Activated CD4-positive, alpha-beta T cell treated with anti-CD3 and anti-CD28 coated beads for 36 hours (primary cell): ENCODE measurements at regions not wholly inside any gene's neighbourhood (a gene's known extent, or its start where the extent isn't known, plus 50 kb on each side); places are given as distances from the start of the nearest gene placed in this dataset.

Experiments
- ATAC-seq: fragments of 200-7000 bp; cut with Tn5 transposase; one replicate; pipeline ENCODE4 v1.10.0; 2021; ENCODE audit warnings: mild to moderate bottlenecking, moderate library complexity
- CTCF ChIA-PET: fragments of 350-600 bp; sonication (Branson Sonifier 250); formaldehyde crosslinking; loops from one replicate; lab custom pipeline; 2021; ENCODE audit warnings: antibody characterized with exemption; lab: Charles Lee
- POLR2A ChIA-PET: fragments of 350-600 bp; sonication (Branson Sonifier 250); formaldehyde crosslinking; loops from one replicate; lab custom pipeline; 2021; ENCODE audit warnings: antibody characterized with exemption, inconsistent platforms; lab: Charles Lee
- DNase-seq: peaks from one replicate; pipeline ENCODE4 v3.0.0-alpha.2; 2020
- H3K27ac Mint-ChIP-seq: one replicate; pipeline ENCODE4 v1.8.0; 2021; ENCODE audit warnings: mixed read lengths
- H3K27me3 Mint-ChIP-seq: one replicate; pipeline ENCODE4 v1.8.0; 2021; ENCODE audit warnings: mixed read lengths
- H3K36me3 Mint-ChIP-seq: one replicate; pipeline ENCODE4 v1.8.0; 2021; ENCODE audit warnings: low read depth, mixed read lengths
- H3K4me1 Mint-ChIP-seq: one replicate; pipeline ENCODE4 v1.8.0; 2021; ENCODE audit warnings: mixed read lengths
- H3K4me3 Mint-ChIP-seq: one replicate; pipeline ENCODE4 v1.8.0; 2021; ENCODE audit warnings: mild to moderate bottlenecking, moderate library complexity, mixed read lengths
- H3K9me3 Mint-ChIP-seq: one replicate; pipeline ENCODE4 v1.8.0; 2021; ENCODE audit warnings: low read depth, mixed read lengths
- intact Hi-C, 2 experiments: fragments of 100-400 bp; cut with DNase I in 1 of 2; cut with micrococcal nuclease in 1 of 2; formaldehyde crosslinking; loops; one replicate each; pipeline versions ENCODE4 v1.14.2 to v1.15.1; 2022 to 2024; cut with DNase I, micrococcal nuclease

DNA sequence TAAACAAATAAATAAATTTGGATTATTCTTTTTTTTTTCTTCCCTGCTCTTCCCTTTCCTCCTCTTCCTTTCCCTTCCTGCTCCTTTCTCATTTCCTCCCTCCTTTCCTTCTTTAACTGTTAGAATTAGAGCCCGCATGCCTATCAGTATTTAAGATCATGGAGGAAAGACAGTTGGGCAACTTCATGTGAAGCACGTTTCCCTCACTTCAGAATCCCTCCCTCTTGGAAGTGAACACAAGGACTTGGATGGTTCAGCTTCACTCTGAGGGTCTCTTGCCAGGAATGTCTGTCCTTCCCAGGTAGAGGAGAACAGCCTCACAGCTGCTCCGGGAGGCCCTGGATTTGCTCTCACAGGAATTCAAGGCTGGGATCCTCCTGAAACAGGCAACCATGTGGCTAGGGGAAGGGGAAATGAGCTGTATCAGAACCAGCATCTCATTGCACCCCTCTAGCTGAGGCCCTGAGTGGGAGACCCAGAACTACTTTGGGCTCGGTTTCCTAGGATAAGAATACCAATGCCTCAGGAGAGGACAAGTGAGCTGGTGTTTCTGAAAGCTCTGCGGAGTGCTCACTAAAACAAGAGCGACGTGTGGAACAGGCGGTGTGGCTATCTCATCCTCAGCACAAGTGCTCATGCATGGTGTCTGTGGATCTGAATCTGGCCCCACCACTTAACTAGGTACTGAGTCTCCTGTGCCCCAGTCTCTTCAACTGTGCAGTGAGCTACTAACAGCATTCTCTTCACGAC lies 230.5 kb downstream of the MYCN start:
- H3K27ac Mint-ChIP-seq: no peak overlapping the region
- no peaks in the 10 kb centered on the region for H3K27me3 Mint-ChIP-seq
- POLR2A ChIA-PET: no interaction called here
- no peaks in the 10 kb centered on the region for H3K36me3 Mint-ChIP-seq
- H3K4me1 Mint-ChIP-seq: no peaks in the 10 kb centered on the region
- no peak overlapping the region for H3K4me3 Mint-ChIP-seq
- intact Hi-C loops: no loop called here
- H3K9me3 Mint-ChIP-seq: no peaks in the 10 kb centered on the region
- CTCF ChIA-PET: no interaction called here
- no peak for DNase-seq
- ATAC-seq: no peak

DNA sequence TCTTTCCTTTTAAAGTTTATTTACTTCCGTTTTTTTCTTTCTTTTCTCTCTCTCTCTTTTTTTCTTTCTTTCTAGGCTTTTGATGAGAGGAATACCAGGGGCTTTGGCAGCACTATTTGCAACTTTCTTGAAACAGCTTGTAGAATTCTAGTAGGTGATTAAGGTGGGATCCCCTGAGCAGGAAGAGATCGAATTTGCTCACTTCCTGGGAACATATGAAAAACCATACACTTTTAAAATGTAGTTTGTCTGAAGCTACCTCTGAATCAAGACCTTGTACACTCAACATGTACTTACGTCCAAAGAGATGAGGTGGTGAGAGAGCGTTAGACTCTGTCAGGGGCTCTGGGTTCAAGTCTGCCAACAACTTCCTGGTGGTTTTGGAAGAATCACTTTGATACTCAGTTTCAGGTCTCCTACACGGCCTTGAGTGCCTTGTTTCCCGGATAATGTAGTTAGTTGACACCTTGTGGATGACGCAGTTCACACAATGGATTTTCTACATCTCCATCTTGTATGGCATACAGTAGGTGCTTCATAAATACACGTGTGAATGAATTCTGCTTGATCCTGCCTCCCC lies 229.1 kb downstream of the MYCN start:
- no peaks in the 10 kb centered on the region for H3K9me3 Mint-ChIP-seq
- no peaks in the 10 kb centered on the region for H3K36me3 Mint-ChIP-seq
- intact Hi-C loops: no loop called here
- H3K27me3 Mint-ChIP-seq: no peaks in the 10 kb centered on the region
- H3K4me1 Mint-ChIP-seq: no peaks in the 10 kb centered on the region
- ChIA-PET CTCF (no interaction called here), POLR2A (no interaction called here)
- DNase-seq (no peak), ATAC-seq (no peak)
- no peak overlapping the region for H3K27ac Mint-ChIP-seq
- no peak overlapping the region for H3K4me3 Mint-ChIP-seq

GRCh38 chr2:16168506-16169264 lies 228.3 kb downstream of the MYCN start:
- no peak overlapping the region for H3K4me3 Mint-ChIP-seq
- POLR2A ChIA-PET: no interaction called here
- H3K27ac Mint-ChIP-seq: no peak overlapping the region
- ATAC-seq (no peak), DNase-seq (no peak)
- H3K36me3 Mint-ChIP-seq: no peaks in the 10 kb centered on the region
- no peaks in the 10 kb centered on the region for H3K27me3 Mint-ChIP-seq
- H3K9me3 Mint-ChIP-seq: no peaks in the 10 kb centered on the region
- intact Hi-C loops: no loop called here
- CTCF ChIA-PET: no interaction called here
- no peaks in the 10 kb centered on the region for H3K4me1 Mint-ChIP-seq

GRCh38 chr2:16167870-16168426 lies 227.6 kb downstream of the MYCN start:
- ATAC-seq: no peak
- Mint-ChIP-seq H3K27me3 (no peaks in the 10 kb centered on the region), H3K4me1 (no peaks in the 10 kb centered on the region), H3K9me3 (no peaks in the 10 kb centered on the region), H3K36me3 (no peaks in the 10 kb centered on the region), H3K4me3 (no peak overlapping the region), H3K27ac (no peak overlapping the region)
- ChIA-PET CTCF (no interaction called here), POLR2A (no interaction called here)
- intact Hi-C loops: no loop called here
- no peak for DNase-seq

GRCh38 chr2:16167451-16167861 lies 227.1 kb downstream of the MYCN start:
- ATAC-seq (no peak), DNase-seq (no peak)
- Mint-ChIP-seq H3K4me3 (no peak overlapping the region), H3K27ac (no peak overlapping the region), H3K36me3 (no peaks in the 10 kb centered on the region), H3K27me3 (no peaks in the 10 kb centered on the region), H3K4me1 (no peaks in the 10 kb centered on the region), H3K9me3 (no peaks in the 10 kb centered on the region)
- ChIA-PET CTCF (no interaction called here), POLR2A (no interaction called here)
- intact Hi-C loops: no loop called here

- Mint-ChIP-seq H3K27me3 (peaks cover 3% of the 10 kb centered on the region), H3K36me3 (no peaks in the 10 kb centered on the region), H3K27ac (no peak overlapping the region), H3K9me3 (no peaks in the 10 kb centered on the region), H3K4me1 (no peaks in the 10 kb centered on the region), H3K4me3 (no peak overlapping the region)
- DNase-seq (no peak), ATAC-seq (no peak)
- CTCF ChIA-PET: no interaction called here
- intact Hi-C loops: no loop called here
- POLR2A ChIA-PET: no interaction called here
These were observed 226.1 kb downstream of the MYCN start for GRCh38 chr2:16166327-16166981.

DNA sequence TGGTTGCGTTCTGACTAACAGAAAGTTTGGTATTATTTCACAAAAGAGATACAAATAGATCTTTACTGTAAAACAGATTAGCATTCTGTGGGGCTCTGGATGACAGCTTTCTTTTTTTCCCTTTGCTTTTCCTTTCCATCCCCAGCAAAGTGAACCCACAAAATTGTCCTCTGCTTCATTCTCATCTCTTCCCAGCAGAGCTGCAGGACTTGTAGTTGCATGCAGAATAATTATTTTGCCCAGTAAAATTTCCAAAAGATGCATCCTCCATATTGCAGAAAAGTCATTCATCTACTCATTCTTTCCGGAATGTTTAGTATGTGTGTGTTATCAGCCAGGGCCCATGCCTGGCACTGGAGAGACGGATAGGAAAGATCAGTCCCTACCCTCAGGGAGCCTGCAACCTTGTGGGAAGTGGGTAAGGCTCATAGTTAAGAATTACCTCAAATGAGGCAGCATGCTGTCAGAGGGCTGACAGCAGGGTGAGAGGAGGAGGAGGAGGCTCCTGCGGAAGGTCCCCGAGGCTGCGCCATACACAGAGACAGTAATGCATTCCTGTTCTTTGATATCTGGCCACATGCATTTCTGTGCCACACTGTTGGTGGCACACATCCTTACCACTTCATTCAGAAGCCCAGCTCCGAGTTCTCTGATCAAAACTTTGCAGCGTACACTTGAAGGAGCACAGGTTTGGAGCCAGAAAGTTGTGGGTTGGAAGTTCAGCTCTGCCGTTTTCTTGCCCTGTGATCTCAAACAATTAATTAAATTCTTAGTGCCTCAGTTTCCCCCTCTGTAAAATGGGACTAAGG lies 225.4 kb downstream of the MYCN start:
- no peaks in the 10 kb centered on the region for H3K4me1 Mint-ChIP-seq
- CTCF ChIA-PET: interaction anchor here (0.5 kb wide), 1 partner anchor 183 kb away, joined by 3 read pairs; no protein-coding TSS in a partner anchor
- DNase-seq (no peak), ATAC-seq (no peak)
- no peak overlapping the region for H3K27ac Mint-ChIP-seq
- intact Hi-C loops: no loop called here
- H3K36me3 Mint-ChIP-seq: no peaks in the 10 kb centered on the region
- no peaks in the 10 kb centered on the region for H3K9me3 Mint-ChIP-seq
- peaks cover 3% of the 10 kb centered on the region for H3K27me3 Mint-ChIP-seq
- no peak overlapping the region for H3K4me3 Mint-ChIP-seq
- POLR2A ChIA-PET: no interaction called here

DNA sequence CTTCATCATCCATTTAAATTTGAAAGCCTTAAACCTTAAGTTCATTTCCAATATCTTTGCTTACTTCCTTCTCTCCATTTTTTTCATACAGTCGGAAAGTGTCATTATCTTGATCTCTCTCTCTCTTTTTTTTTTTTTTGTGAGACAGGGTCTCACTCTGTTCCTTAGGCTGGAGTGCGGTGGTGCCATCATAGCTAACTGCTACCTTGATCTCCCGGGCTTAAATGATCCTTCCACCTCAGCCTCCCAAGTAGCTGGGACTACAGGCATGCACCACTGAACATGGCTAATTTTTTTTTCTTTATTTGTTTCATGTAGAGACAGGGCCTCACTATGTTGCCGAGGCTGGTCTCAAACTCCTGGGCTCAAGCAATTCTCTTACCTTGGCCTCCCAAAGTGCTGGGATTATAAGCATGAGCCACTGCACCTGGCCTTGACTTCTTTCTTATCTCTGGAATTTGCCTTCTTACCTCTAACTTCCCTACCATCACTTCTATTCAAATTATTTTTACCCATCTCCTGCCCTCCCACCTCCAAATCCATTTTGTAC lies 222.2 kb downstream of the MYCN start:
- H3K4me1 Mint-ChIP-seq: no peaks in the 10 kb centered on the region
- no peaks in the 10 kb centered on the region for H3K36me3 Mint-ChIP-seq
- no peak overlapping the region for H3K27ac Mint-ChIP-seq
- ChIA-PET POLR2A (no interaction called here), CTCF (no interaction called here)
- no peak overlapping the region for H3K4me3 Mint-ChIP-seq
- DNase-seq (no peak), ATAC-seq (no peak)
- peaks cover 3% of the 10 kb centered on the region for H3K27me3 Mint-ChIP-seq
- H3K9me3 Mint-ChIP-seq: no peaks in the 10 kb centered on the region
- intact Hi-C loops: no loop called here

DNA sequence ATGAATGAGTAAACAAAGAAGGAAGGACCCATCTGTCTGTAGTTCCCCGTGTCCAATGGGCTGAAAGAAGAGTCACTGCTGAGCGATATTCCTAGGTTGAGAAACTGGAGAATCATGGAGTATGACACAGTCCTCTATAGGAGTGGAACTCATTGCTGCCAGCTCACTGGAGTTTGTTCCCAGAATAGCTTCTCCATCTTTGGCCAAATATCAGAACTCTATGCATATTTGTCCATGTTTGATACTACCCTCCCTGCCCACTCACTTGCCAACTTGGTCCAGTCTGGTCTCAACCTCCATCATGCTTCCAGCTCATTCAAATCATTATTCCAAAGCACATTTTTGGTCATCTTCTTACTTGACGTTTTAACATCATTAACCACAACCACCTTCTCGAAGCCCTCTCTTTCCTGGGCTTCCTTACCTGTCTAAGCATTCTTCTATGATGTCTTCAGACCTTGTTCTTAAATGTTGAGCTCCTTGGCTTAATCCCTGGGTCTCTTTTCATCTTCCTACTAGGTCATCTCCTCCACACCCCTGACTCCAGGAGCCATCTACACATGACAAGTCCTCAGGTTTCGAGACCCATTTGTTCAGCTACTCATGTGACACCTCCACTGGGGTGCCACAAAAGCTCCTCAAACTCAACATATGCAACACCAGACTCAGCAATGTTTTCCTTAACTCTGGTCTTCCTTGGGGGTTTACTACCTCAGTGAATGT lies 221.6 kb downstream of the MYCN start:
- H3K27ac Mint-ChIP-seq: no peak overlapping the region
- intact Hi-C loops: no loop called here
- peaks cover 3% of the 10 kb centered on the region for H3K27me3 Mint-ChIP-seq
- H3K36me3 Mint-ChIP-seq: no peaks in the 10 kb centered on the region
- no peaks in the 10 kb centered on the region for H3K9me3 Mint-ChIP-seq
- no peaks in the 10 kb centered on the region for H3K4me1 Mint-ChIP-seq
- ChIA-PET CTCF (no interaction called here), POLR2A (no interaction called here)
- no peak overlapping the region for H3K4me3 Mint-ChIP-seq
- ATAC-seq (no peak), DNase-seq (no peak)

DNA sequence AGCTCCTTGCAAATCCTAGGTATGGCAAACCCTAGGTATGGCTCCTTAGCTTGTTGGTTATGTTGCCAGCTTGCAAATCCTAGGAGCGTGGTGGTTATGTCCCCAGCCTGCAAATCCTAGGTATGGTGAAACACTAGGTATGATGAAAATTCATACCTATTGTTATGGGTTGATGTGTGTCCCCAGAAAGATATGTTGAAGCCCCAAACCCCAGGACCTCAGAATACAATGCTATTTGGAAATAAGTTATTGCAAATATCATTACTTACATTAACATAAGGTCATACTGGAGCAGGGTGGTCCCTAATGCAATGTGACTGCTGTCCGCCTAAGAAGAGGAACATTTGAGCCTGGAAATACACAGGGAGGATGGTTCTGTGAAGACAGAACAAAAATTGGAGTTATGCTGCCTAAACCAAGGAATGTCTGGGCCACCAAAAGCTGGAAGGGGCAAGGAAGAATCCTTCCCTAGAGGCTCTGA lies 220.8 kb downstream of the MYCN start:
- Mint-ChIP-seq H3K27me3 (peaks cover 3% of the 10 kb centered on the region), H3K9me3 (no peaks in the 10 kb centered on the region), H3K36me3 (no peaks in the 10 kb centered on the region), H3K4me1 (no peaks in the 10 kb centered on the region), H3K27ac (no peak overlapping the region), H3K4me3 (no peak overlapping the region)
- intact Hi-C loops: no loop called here
- ChIA-PET POLR2A (no interaction called here), CTCF (interaction anchor here (0.6 kb wide), 1 partner anchor 598 kb away, joined by 3 read pairs; no protein-coding TSS in a partner anchor)
- DNase-seq (no peak), ATAC-seq (no peak)
